Activated CD4-positive, CD25-positive, alpha-beta regulatory T cell treated with anti-CD3 and anti-CD28 coated beads, Interleukin-2, amount 50 U/mL, for 16 hours (primary cell): ENCODE measurements at regions not wholly inside any gene's neighbourhood (a gene's known extent, or its start where the extent isn't known, plus 50 kb on each side); places are given as distances from the start of the nearest gene placed in this dataset.

Experiments used
- DNase-seq: peaks from one replicate; pipeline ENCODE4 v3.0.0-alpha.2; 2020; ENCODE audit warnings: low read depth, low spot score

DNA sequence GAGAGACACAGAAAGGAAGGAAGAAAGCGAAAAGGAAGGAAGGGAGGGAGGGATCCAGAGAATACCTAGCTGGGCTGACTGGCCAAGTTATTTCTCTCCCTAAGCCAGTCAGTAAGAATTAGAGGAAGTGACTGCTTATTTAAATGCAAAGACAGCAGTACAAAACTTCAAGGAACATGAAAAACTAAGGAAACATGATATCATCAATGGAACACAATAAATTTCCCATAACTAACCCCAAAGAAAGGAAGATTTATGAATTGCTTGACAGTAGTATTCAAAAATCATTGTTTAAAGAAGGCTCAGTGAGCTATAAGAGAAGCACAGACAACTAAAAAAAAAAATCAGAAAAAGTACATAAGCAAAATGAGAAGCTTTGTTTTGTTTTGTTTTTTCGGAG is 252.3 kb upstream of the SASH1 start:
- DNase-seq: no peak

GRCh38 chr6:148091394-148091793 is 251.2 kb upstream of the SASH1 start:
- DNase-seq: no peak

DNA sequence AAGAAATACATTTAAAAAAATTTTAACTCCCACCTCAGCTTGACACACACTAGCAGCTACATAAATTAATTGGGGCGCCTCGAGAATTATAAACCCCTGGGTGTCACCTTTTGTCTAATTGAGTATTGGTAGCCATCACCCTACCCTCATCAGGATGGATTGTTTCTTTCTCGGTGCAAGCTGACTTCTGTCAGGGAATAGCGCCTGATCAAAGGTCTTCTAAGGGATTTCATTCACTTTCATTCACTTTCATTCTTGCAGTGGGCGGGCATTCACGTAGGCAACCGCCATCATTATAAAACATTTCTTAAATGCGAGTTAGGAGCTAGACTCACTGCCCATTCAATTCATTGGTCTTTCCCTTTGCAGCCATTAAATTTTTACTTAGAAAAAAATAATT is 239.2 kb upstream of the SASH1 start:
- DNase-seq: no peak

DNA sequence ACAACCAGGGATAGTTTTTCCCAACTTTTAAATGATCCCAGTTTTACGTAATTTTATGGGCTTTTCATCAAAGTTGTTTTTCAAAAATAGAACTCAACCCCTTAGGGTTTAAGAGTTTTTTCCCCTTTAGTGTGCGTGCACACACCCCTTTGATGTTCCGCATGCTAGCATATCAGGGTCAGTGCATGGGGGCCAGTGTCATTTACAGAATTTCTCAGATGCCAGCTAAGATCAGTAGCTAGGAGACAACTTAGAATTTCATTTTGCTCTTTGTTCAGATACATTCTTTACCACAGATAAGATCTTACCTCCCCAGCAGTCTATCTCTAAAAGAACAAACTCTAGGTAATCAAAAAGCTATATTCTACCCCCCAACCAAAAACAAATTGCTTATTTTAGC is 238.5 kb upstream of the SASH1 start:
- no peak for DNase-seq

- DNase-seq: no peak
Measured at GRCh38 chr6:148105695-148106094, 236.9 kb upstream of the SASH1 start.

- DNase-seq: no peak
Measured at GRCh38 chr6:148107911-148108310, 234.7 kb upstream of the SASH1 start.

DNA sequence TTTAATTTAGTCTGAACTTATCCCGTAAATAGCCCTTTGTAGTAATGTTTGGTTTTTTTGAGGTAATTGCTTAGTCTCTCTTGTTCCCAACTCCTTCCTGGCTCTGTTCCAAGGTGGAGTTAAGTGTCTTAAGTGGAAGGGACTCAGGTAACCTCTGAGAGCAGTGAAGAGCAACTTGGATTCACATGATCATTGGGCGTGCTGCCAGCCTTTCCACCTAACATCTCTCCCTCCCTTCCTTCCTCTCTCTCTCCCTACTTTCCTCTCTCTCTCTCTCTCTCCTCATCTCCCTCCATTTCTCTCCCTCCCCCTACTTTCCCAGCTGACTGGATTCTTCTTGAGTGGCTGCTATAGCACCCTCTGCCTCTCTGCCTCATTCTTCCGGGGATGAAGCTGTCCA is 232.9 kb upstream of the SASH1 start:
- DNase-seq: no peak

GRCh38 chr6:148110925-148111324 is 231.7 kb upstream of the SASH1 start:
- DNase-seq: no peak

DNA sequence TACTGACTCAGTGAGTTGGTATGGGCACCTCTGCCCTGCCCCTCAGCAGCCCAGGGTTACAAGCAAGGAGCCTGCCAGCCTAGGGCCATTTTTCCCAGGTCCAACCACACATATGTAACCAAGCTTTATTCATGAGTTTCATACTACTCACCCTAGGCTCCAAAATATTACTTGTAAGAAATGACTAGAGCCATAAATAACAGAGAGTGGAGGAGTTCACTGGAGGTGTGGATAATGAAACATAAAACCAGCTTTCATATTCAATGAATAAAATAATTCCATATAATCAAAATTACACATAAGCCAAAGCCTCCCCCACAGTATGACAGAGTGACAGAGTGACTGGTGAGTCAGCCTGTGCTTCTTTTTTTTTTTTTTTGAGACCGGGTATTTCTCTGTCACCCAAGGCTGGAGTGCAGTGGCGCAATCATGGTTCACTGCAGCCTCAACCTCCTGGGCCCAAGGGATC is 229.8 kb upstream of the SASH1 start:
- no peak for DNase-seq

DNA sequence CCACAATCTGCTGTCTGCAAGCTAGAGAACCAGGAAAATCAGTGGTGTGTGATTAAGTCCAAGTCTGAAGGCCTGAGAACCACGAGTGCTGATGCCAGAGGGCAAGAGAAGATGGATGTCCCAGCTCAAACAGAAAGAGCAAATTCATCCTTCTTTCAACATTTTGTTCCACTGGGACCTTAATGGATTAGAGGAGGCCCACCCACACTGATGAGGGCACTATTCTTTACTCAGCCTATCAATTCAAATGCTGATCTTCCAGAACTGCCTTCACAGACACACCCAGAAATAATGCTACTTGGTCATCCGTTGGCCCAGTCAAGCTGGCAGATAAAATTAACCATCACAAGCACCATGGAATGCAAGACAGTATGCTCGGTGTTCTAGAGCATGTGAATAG is 226.6 kb upstream of the SASH1 start:
- DNase-seq: no peak

- DNase-seq: no peak
Measured at GRCh38 chr6:148118244-148118643, 224.4 kb upstream of the SASH1 start.

GRCh38 chr6:148128014-148128730 is 214.5 kb upstream of the SASH1 start:
- DNase-seq: no peak

- no peak for DNase-seq
Measured at GRCh38 chr6:148134592-148134991, 208.0 kb upstream of the SASH1 start.

DNA sequence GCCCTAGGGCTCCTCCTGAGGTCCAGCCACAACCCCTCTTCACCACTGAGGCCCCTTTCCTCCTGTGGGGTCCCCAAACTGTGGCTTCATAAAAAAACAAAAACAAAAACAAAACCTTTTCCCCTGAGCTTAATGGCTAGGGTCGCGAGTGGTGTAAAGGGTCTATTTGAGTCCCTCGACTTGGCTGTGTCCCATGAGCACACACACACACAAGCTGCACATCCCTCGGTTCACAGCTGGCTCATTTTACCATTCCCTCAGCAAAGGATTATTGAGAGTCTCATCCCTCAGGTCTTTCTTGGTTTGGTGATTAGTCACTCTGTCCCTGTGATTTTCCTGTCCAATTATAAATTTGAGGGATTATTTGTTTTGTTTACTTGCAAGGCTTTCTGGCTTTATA is 206.1 kb upstream of the SASH1 start:
- DNase-seq: no peak

GRCh38 chr6:148137652-148138051 is 205.0 kb upstream of the SASH1 start:
- DNase-seq: no peak

DNA sequence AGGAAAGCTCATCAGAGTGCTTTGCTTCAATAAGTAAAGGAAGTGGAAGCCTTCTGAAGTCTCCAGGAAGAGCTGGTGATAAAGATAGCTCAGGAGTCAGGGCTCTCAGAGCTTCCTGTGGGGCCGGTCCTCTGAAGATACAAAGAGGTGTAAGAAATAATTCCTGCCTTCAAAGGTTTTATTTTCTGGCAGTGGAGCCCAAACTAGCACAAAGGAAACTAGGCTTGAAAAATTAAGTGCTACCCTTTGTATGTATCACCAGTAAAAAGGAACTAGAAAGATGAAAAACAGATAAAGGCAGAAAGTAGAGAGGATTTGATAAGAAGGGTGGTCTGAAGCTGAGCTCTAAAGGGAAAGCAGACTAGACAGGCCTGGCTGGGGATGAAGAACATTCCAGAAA is 204.1 kb upstream of the SASH1 start:
- DNase-seq: no peak

DNA sequence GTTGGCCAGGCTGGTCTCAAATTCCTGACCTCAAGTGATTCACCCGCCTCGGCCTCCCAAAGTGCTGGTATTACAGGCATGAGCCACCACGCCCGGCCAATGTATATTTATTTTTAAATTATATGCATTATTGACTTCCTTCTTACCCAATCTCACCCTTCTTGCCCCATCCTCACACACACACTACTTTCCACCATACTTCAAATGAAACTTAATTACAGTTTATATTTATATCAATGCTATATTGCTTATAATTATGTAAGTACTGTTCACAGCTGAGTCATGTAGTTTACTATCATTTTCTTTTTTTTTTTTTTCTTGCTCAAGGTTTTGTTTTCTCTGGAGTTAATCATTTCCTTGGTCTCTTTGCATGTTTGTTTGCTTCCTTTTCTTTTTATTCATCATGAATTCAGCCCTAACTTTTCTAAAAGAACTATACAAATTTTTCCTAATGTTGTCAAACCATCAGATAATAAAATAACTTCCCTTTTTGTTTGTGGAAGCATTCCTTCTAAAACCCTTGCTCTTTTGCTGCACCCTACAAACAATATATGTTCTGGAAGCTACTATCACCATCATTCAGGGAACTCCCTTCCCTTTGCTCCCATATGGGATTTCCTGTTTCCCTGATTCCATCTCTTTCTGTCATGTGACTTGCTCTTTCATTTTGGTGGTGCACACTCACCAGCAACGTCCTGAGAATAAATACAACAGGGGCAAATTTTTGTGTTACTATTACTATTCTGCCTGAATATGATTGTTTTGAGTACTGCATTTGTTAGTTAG is 201.7 kb upstream of the SASH1 start:
- DNase-seq: no peak

DNA sequence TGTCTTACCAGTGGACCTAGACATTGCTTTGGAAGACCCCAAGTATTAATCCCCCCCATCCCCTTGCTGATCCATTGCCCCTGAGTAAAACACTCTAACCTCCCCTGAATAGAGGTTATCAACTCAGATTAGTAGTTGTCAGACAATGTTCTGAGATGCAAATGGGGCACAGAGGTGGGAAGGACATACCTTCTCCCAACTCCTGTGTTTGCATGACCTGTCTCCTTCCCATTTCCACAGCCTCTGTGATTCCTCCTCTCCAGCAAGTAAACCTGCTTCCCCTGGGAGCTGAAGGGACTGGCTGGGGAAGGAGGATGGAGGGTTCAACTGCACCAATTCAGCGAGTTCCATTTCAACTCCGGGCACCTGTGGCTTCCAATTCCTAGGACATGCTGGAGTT is 199.8 kb upstream of the SASH1 start:
- DNase-seq: no peak

GRCh38 chr6:148143771-148144170 is 198.9 kb upstream of the SASH1 start:
- DNase-seq: no peak

GRCh38 chr6:148144917-148145521 is 197.6 kb upstream of the SASH1 start:
- no peak for DNase-seq

GRCh38 chr6:148146717-148147462 is 195.7 kb upstream of the SASH1 start:
- no peak for DNase-seq

- DNase-seq: no peak
Measured at GRCh38 chr6:148147463-148147830, 195.2 kb upstream of the SASH1 start.
